DOHH2 (cell line): ENCODE measurements at regions not wholly inside any gene's neighbourhood (a gene's known extent, or its start where the extent isn't known, plus 50 kb on each side); places are given as distances from the start of the nearest gene placed in this dataset.

Experiments
- H3F3A ChIP-seq: fragments of 200-600 bp; sonication (generic), shearing (Covaris generic); 2 replicates; pipeline ENCODE4 v1.6.0; 2016; ENCODE audit warnings: antibody characterized with exemption, mild to moderate bottlenecking; ENCODE audit not compliant: control insufficient read depth, insufficient read depth
- H3K27ac ChIP-seq: fragments of 200-600 bp; sonication (generic); 2 replicates; pipeline ENCODE4 v1.5.1; 2014; ENCODE audit warnings: low read depth, mild to moderate bottlenecking, low read length, moderate library complexity
- H3K27me3 ChIP-seq: fragments of 200-600 bp; sonication (generic); 2 replicates; pipeline ENCODE4 v1.6.1; 2014; ENCODE audit warnings: mild to moderate bottlenecking, low read length, mixed read lengths; ENCODE audit not compliant: control insufficient read depth
- H3K36me3 ChIP-seq: fragments of 200-600 bp; sonication (generic); 2 replicates; pipeline ENCODE4 v1.6.1; 2014; ENCODE audit warnings: mild to moderate bottlenecking, low read length, moderate library complexity, mixed read lengths; ENCODE audit not compliant: control insufficient read depth
- H3K4me1 ChIP-seq: fragments of 200-600 bp; sonication (generic); 2 replicates; pipeline ENCODE4 v1.6.1; 2014; ENCODE audit warnings: mild to moderate bottlenecking, low read length, mixed read lengths; ENCODE audit not compliant: control insufficient read depth
- H3K4me2 ChIP-seq: fragments of 200-600 bp; sonication (generic); 2 replicates; pipeline ENCODE4 v1.6.0; 2014; ENCODE audit warnings: mild to moderate bottlenecking, low read length, moderate library complexity
- H3K4me3 ChIP-seq: fragments of 200-600 bp; sonication (generic); 2 replicates; pipeline ENCODE4 v1.5.1; 2014; ENCODE audit warnings: mild to moderate bottlenecking, low read length, mixed read lengths
- H3K79me2 ChIP-seq: fragments of 200-600 bp; sonication (generic); 2 replicates; pipeline ENCODE4 v1.6.1; 2014; ENCODE audit warnings: mild to moderate bottlenecking, low read length, mixed read lengths; ENCODE audit not compliant: control insufficient read depth
- H3K9me2 ChIP-seq: fragments of 200-600 bp; sonication (generic); replicated peaks from 2 replicates; pipeline ENCODE4 v1.6.1; 2014; ENCODE audit warnings: mild to moderate bottlenecking, low read length, mixed read lengths; ENCODE audit not compliant: control insufficient read depth
- H3K9me3 ChIP-seq: fragments of 200-600 bp; sonication (generic); 2 replicates; pipeline ENCODE4 v1.6.1; 2014; ENCODE audit warnings: antibody characterized with exemption, low read length, mixed read lengths; ENCODE audit not compliant: control insufficient read depth, insufficient read depth
- H4K20me1 ChIP-seq: fragments of 200-600 bp; sonication (generic); 2 replicates; pipeline ENCODE4 v1.6.0; 2014; ENCODE audit warnings: low read depth, mild to moderate bottlenecking, antibody characterized with exemption, low read length, moderate library complexity; ENCODE audit not compliant: control insufficient read depth, insufficient read depth
- EZH2phosphoT487 ChIP-seq: fragments of 200-600 bp; sonication (generic); IDR thresholded peaks from 2 replicates; pipeline ENCODE4 v1.6.1; 2017; ENCODE audit warnings: borderline replicate concordance, mild to moderate bottlenecking, antibody characterized with exemption, low read length, moderate library complexity, mixed read lengths
- TF ChIP-seq, protein P1 (sequence below): fragments of 200-600 bp; sonication (generic); IDR thresholded peaks from one replicate; pipeline ENCODE4 v1.5.1; 2014; ENCODE audit warnings: antibody characterized with exemption, mild to moderate bottlenecking, low read depth, low read length; ENCODE audit not compliant: poor library complexity, severe bottlenecking

DNA sequence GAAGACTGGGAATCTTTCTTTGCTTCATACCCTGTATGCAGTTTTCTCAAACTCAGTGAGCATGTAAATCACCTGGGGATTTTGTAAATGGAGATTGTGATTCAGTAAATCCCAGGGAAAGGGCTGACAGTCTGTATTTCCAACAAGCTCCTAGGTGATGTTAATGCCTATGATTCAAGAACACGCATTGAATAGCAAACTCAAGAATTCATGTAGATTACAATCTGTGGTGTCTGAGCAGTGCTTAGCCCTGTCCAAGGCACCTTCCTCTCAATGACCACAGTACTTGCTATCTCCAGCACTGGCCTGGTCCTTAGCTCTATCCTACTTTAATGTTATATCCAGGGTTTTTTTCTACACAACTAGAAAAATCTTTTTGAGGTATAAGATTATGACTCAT is 721.4 kb upstream of the MEF2C start:
- TF ChIP-seq, protein P1, sequence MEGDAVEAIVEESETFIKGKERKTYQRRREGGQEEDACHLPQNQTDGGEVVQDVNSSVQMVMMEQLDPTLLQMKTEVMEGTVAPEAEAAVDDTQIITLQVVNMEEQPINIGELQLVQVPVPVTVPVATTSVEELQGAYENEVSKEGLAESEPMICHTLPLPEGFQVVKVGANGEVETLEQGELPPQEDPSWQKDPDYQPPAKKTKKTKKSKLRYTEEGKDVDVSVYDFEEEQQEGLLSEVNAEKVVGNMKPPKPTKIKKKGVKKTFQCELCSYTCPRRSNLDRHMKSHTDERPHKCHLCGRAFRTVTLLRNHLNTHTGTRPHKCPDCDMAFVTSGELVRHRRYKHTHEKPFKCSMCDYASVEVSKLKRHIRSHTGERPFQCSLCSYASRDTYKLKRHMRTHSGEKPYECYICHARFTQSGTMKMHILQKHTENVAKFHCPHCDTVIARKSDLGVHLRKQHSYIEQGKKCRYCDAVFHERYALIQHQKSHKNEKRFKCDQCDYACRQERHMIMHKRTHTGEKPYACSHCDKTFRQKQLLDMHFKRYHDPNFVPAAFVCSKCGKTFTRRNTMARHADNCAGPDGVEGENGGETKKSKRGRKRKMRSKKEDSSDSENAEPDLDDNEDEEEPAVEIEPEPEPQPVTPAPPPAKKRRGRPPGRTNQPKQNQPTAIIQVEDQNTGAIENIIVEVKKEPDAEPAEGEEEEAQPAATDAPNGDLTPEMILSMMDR = no peak
- no peak for TF ChIP-seq EZH2phosphoT487

DNA sequence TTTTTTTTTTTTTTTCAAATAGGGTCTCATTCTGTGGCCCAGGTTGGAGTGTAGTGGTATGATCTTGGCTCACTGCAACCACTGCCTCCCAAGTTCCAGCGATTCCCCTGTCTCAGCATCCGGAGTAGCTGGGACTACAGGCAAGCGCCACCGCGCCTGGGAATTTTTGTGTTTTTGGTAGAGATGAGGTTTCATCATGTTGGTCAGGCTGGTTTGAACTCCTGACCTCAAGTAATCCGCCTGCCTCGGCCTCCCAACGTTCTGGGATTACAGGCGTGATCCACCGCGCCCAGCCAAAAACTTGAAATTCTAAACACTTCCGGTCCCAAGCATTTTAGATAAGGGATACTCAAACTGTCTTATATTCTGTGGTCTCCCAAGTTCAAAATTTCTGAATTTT is 718.9 kb upstream of the MEF2C start:
- H4K20me1 ChIP-seq = no peaks in the 10 kb centered on the region
- no peaks in the 10 kb centered on the region for H3F3A ChIP-seq

More for the DNA sequence above, 721.4 kb upstream of the MEF2C start:
- Histone ChIP-seq H3K36me3 (no peaks in the 10 kb centered on the region), H3K4me1 (no peaks in the 10 kb centered on the region), H3K79me2 (no peaks in the 10 kb centered on the region), H3K27me3 (no peaks in the 10 kb centered on the region), H4K20me1 (no peaks in the 10 kb centered on the region), H3K27ac (no peak overlapping the region), H3F3A (no peaks in the 10 kb centered on the region), H3K9me3 (no peaks in the 10 kb centered on the region), H3K9me2 (no peaks in the 10 kb centered on the region), H3K4me3 (no peak overlapping the region), H3K4me2 (no peak overlapping the region)

DNA sequence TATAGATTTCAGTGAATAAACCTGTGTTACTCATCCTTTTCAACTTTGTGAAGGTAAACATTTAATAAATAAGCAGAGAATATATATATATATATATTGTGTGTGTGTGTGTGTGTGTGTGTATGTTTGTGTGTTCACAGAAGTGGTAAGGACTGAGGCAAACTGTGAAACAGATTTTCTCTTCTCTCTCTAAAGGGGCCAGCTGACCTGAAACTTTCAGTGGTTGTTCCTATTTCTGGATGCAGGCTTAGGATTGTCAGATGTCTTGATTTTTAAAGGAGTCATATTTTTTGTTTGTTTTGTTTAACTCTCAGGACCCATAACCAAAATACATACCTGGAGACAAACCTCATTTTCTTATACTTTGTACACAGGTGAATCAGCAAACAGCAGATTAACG is 714.9 kb upstream of the MEF2C start:
- no peaks in the 10 kb centered on the region for H3F3A ChIP-seq
- H3K36me3 ChIP-seq = no peaks in the 10 kb centered on the region
- H3K27me3 ChIP-seq = no peaks in the 10 kb centered on the region
- TF ChIP-seq, protein P1 = no peak
- H4K20me1 ChIP-seq = no peaks in the 10 kb centered on the region
- no peak overlapping the region for H3K4me3 ChIP-seq
- H3K27ac ChIP-seq = no peak overlapping the region
- H3K4me1 ChIP-seq = no peaks in the 10 kb centered on the region
- H3K79me2 ChIP-seq = no peaks in the 10 kb centered on the region
- H3K4me2 ChIP-seq = no peak overlapping the region
- no peaks in the 10 kb centered on the region for H3K9me3 ChIP-seq
- no peaks in the 10 kb centered on the region for H3K9me2 ChIP-seq

More for the DNA sequence above, 718.9 kb upstream of the MEF2C start:
- no peaks in the 10 kb centered on the region for H3K9me2 ChIP-seq
- no peak for TF ChIP-seq EZH2phosphoT487
- TF ChIP-seq, protein P1 = no peak
- no peaks in the 10 kb centered on the region for H3K79me2 ChIP-seq
- H3K27me3 ChIP-seq = no peaks in the 10 kb centered on the region
- H3K36me3 ChIP-seq = no peaks in the 10 kb centered on the region
- no peak overlapping the region for H3K4me2 ChIP-seq
- no peaks in the 10 kb centered on the region for H3K4me1 ChIP-seq
- H3K4me3 ChIP-seq = no peak overlapping the region
- H3K27ac ChIP-seq = no peak overlapping the region
- no peaks in the 10 kb centered on the region for H3K9me3 ChIP-seq

DNA sequence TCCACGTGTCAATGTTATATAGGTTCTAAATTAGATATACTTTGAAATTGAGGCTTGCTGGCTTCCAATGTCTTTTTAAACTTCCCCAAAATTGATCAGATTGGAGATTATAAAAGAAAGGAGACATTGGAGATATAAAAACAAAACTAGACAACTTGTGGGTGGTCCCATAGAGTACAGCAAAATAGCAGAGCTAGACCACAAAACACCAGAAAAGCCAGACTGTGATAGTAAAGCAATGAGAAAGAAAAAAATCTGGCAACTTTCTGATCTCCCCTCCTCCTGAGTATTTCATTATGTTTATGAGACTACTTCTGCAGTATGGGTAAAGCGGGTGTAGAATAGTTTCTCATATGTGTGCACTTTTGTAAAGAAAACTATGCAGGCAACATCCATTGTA is 713.8 kb upstream of the MEF2C start:
- no peaks in the 10 kb centered on the region for H3K36me3 ChIP-seq
- no peak overlapping the region for H3K4me2 ChIP-seq
- no peaks in the 10 kb centered on the region for H3K79me2 ChIP-seq
- H3K27me3 ChIP-seq = no peaks in the 10 kb centered on the region
- TF ChIP-seq EZH2phosphoT487 = no peak
- TF ChIP-seq, protein P1 = no peak
- H3K4me3 ChIP-seq = no peak overlapping the region
- no peaks in the 10 kb centered on the region for H4K20me1 ChIP-seq
- no peak overlapping the region for H3K27ac ChIP-seq
- H3K9me3 ChIP-seq = no peaks in the 10 kb centered on the region
- H3K4me1 ChIP-seq = no peaks in the 10 kb centered on the region
- H3F3A ChIP-seq = no peaks in the 10 kb centered on the region
- no peaks in the 10 kb centered on the region for H3K9me2 ChIP-seq
